GM23338 (cell line): ENCODE measurements at regions not wholly inside any gene's neighbourhood (a gene's known extent, or its start where the extent isn't known, plus 50 kb on each side); places are given as distances from the start of the nearest gene placed in this dataset.

Experiments
- CREB1 ChIP-seq: fragments of 250-450 bp; sonication (Bioruptor Pico); IDR thresholded peaks from 2 replicates; pipeline ENCODE4 v1.5.0; 2020; ENCODE audit warnings: low read depth, mild to moderate bottlenecking, moderate library complexity
- CTCF ChIP-seq, 2 experiments: fragments of 200-600 bp in 1 of 2; sonication (generic) in 1 of 2; conservative IDR thresholded peaks; 2 replicates each; pipeline versions ENCODE4 v1.5.1 to v1.6.1; 2016 to 2017; ENCODE audit warnings: antibody characterized with exemption in 2 of 2, low read depth in 2 of 2, mild to moderate bottlenecking in 2 of 2, moderate library complexity in 1 of 2
- ETS1 ChIP-seq: IDR thresholded peaks from 2 replicates; pipeline ENCODE4 v1.6.1; 2016; ENCODE audit warnings: antibody characterized with exemption
- EZH2 ChIP-seq: fragments of 200-600 bp; sonication (generic); IDR thresholded peaks from one replicate; pipeline ENCODE4 v1.8.0; 2017; ENCODE audit warnings: antibody characterized with exemption, mild to moderate bottlenecking, low read depth; ENCODE audit not compliant: unreplicated experiment
- EZH2phosphoT487 ChIP-seq: fragments of 200-600 bp; sonication (generic); IDR thresholded peaks from one replicate; pipeline ENCODE4 v1.8.1; 2018; ENCODE audit warnings: antibody characterized with exemption; ENCODE audit not compliant: unreplicated experiment
- POLR2AphosphoS5 ChIP-seq: IDR thresholded peaks from 2 replicates; pipeline ENCODE4 v1.6.1; 2016; ENCODE audit warnings: antibody characterized with exemption, low read depth
- REST ChIP-seq: IDR thresholded peaks from one replicate; pipeline ENCODE4 v1.6.1; 2018; ENCODE audit warnings: antibody characterized with exemption; ENCODE audit not compliant: unreplicated experiment
- STAT1 ChIP-seq: IDR thresholded peaks from one replicate; pipeline ENCODE4 v1.6.1; 2016; ENCODE audit warnings: antibody characterized with exemption; ENCODE audit not compliant: unreplicated experiment
- ZNF114 ChIP-seq: fragments of 250-450 bp; sonication (Bioruptor Pico); IDR thresholded peaks from 2 replicates; pipeline ENCODE4 v1.5.0; 2020; ENCODE audit warnings: mild to moderate bottlenecking, moderate library complexity

GRCh38 chr4:75172551-75172950, 239.6 kb downstream of the PARM1 start:
- TF ChIP-seq CTCF (conservative IDR thresholded peaks at IDR 0.05; ENCODE audit: low read depth in 2 of 2) (no peak), REST (no peak), EZH2 (no peak), POLR2AphosphoS5 (no peak), CREB1 (CRISPR knock-in tag) (no peak), EZH2phosphoT487 (no peak), ETS1 (no peak), STAT1 (no peak), ZNF114 (CRISPR knock-in tag) (no peak)
